ENCODE measurements at regions not wholly inside any gene's neighbourhood (a gene's known extent, or its start where the extent isn't known, plus 50 kb on each side); places are given as distances from the start of the nearest gene placed in this dataset.

DNA sequence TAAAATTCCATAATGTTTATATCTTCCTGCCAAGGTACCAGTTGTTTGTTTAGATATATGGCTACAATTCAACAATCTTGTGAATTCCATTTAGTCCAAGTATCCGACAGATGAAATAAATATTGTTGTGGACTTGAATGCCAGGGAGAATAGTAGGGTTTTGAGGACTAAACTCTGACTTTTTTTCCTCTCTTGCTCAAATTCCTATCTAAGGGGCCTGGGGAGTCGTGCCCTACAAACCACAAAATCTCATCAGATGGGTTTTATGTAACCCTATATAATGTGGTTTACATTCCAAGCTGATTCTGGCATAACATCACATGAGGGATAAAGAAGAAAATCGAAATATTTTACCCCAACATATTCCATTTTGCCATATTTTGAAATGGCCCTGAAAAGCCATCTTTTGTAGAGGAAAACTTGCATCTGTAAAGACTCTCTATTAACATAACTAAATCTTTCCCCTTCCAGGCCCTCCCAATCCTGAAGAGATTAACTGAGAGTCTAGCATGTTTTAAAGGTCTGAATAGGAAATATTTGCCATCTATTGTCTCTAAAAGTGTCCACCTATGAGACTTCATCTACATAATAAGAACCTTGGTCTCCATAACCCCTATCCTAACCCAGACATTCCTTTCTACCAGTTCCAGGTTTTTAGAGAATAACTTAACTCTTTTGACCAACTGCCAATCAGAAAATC lies 184.7 kb upstream of the KITLG start:
- TF ChIP-seq CTCF (IDR thresholded peaks at IDR 0.05; ENCODE audit: poor library complexity), result no peak
- no peak for TF ChIP-seq EZH2 (IDR thresholded peaks at IDR 0.05; ENCODE audit: borderline replicate concordance)
- TF ChIP-seq EZH2phosphoT487 (IDR thresholded peaks at IDR 0.05; ENCODE audit: low read depth, severe bottlenecking, unreplicated experiment), result no peak

Measured in hepatocyte (in vitro differentiated cells).